ENCODE measurements at regions not wholly inside any gene's neighbourhood (a gene's known extent, or its start where the extent isn't known, plus 50 kb on each side); places are given as distances from the start of the nearest gene placed in this dataset.

- no peak for DNase-seq
These were observed 231.1 kb upstream of the CDH5 start for GRCh38 chr16:66135421-66135831.

GRCh38 chr16:66134875-66135274 lies 231.6 kb upstream of the CDH5 start:
- DNase-seq, result no peak

- no peak for DNase-seq
These were observed 232.7 kb upstream of the CDH5 start for GRCh38 chr16:66133643-66134338.

- no peak for DNase-seq
These were observed 234.6 kb upstream of the CDH5 start for GRCh38 chr16:66131895-66132294.

- DNase-seq, result no peak
These were observed 235.2 kb upstream of the CDH5 start for GRCh38 chr16:66131156-66131807.

- no peak for DNase-seq
These were observed 236.1 kb upstream of the CDH5 start for GRCh38 chr16:66130296-66130905.

GRCh38 chr16:66129196-66129595 lies 237.3 kb upstream of the CDH5 start:
- DNase-seq, result no peak

- no peak for DNase-seq
These were observed 238.1 kb upstream of the CDH5 start for GRCh38 chr16:66128371-66128770.

GRCh38 chr16:66127459-66128370 lies 238.8 kb upstream of the CDH5 start:
- no peak for DNase-seq

GRCh38 chr16:66121466-66121865 lies 245.0 kb upstream of the CDH5 start:
- no peak for DNase-seq

GRCh38 chr16:66120656-66121055 lies 245.8 kb upstream of the CDH5 start:
- DNase-seq, result no peak

- no peak for DNase-seq
These were observed 250.1 kb upstream of the CDH5 start for GRCh38 chr16:66116163-66117002.

GRCh38 chr16:66115373-66115772 lies 251.1 kb upstream of the CDH5 start:
- DNase-seq, result no peak

GRCh38 chr16:66113223-66113622 lies 253.3 kb upstream of the CDH5 start:
- no peak for DNase-seq

GRCh38 chr16:66109677-66110076 lies 256.8 kb upstream of the CDH5 start:
- DNase-seq, result no peak

GRCh38 chr16:66107661-66108060 lies 258.8 kb upstream of the CDH5 start:
- no peak for DNase-seq

- no peak for DNase-seq
These were observed 263.3 kb upstream of the CDH5 start for GRCh38 chr16:66103211-66103610.

GRCh38 chr16:66099306-66099705 lies 267.2 kb upstream of the CDH5 start:
- no peak for DNase-seq

- DNase-seq, result no peak
These were observed 268.7 kb upstream of the CDH5 start for GRCh38 chr16:66097751-66098150.

- no peak for DNase-seq
These were observed 270.8 kb upstream of the CDH5 start for GRCh38 chr16:66095676-66096075.

- DNase-seq, result no peak
These were observed 273.3 kb upstream of the CDH5 start for GRCh38 chr16:66093191-66093590.

- DNase-seq, result no peak
These were observed 275.0 kb upstream of the CDH5 start for GRCh38 chr16:66091471-66091891.

All from NCI-H1092 treated with DMSO at 0.1 percent for 48 hours (cell line).